ENCODE measurements at regions not wholly inside any gene's neighbourhood (a gene's known extent, or its start where the extent isn't known, plus 50 kb on each side); places are given as distances from the start of the nearest gene placed in this dataset.

DNA sequence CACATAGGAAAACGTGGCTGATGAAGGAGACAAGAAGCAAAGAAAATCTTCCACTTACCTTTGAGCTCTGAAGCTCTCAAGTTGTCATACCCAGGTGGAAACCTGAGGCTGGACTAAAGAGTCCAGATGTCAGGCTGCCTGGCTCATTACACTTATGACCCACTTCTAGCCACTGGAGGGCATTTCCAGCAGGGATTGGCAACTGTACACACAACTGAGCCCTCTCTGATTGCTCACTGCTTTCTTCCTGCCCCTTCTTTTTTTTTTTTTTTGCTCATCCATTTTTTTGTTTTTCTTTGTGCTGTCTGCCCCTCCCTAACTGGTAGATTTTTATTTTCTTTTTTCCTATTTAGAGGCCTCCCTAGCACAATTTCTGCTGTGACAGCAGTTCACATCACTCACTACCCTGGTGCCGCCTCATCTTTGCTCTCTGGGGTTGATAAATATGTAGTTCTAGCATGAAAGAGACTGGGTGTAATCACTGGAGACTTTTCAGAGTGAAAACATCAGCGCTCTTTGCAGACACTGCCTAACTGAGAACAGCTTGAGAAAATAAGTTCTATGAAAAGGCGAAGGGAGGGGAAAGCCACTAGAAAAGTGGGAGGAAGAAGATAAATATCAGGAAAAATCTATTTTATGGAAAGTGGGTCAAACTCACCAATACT, 334.5 kb downstream of the NUF2 start:
- TF ChIP-seq, protein P1, sequence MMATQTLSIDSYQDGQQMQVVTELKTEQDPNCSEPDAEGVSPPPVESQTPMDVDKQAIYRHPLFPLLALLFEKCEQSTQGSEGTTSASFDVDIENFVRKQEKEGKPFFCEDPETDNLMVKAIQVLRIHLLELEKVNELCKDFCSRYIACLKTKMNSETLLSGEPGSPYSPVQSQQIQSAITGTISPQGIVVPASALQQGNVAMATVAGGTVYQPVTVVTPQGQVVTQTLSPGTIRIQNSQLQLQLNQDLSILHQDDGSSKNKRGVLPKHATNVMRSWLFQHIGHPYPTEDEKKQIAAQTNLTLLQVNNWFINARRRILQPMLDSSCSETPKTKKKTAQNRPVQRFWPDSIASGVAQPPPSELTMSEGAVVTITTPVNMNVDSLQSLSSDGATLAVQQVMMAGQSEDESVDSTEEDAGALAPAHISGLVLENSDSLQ (IDR thresholded peaks at IDR 0.05) = no peak
- TF ChIP-seq SP1 (IDR thresholded peaks at IDR 0.05) (no peak), ARNT (IDR thresholded peaks at IDR 0.05) (no peak), HDGF (IDR thresholded peaks at IDR 0.05; ENCODE audit: borderline replicate concordance) (no peak), SUZ12 (IDR thresholded peaks at IDR 0.05) (no peak), FOXM1 (IDR thresholded peaks at IDR 0.05; ENCODE audit: borderline replicate concordance) (no peak)
